Inflammatory macrophage treated with lipopolysaccharide for 1 hour (primary cell): ENCODE measurements at regions not wholly inside any gene's neighbourhood (a gene's known extent, or its start where the extent isn't known, plus 50 kb on each side); places are given as distances from the start of the nearest gene placed in this dataset.
A peak's percentile ranks its signal among the peaks of the same experiment; 100 is the strongest.
"Not testable (repeated sequence)": the region's sequence is repeated elsewhere in the genome, so short reads cannot be mapped to it uniquely, and the experiment has no call there.

Source experiments
- DNase-seq, 2 donors: peaks; one replicate each; pipeline ENCODE4 v3.0.0-alpha.2; 2020 to 2022

DNA sequence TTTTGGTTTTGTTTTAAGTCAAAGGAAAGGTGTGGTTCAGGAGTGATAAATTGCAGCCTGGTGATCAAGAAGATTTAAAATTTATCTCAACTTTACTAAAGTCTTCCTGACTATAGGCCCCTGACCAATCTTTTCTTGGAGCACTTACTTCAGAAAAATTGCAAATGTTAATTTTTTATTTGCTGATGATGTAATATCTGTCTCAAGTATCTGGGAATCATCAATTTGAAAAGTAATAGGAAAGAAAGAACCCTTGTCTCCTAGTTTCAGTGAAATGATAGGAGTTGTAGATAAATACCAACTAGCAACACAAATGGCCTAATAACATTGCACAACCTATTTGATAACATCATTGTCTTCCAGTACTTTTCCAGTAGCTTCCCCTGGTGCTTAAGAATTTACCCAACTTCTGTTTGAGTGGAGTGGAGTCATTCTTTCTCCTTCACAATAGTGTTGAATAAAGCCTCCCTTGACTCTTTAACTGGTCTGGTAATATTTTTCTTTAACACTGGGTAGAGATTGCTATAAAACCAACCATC is 648.3 kb upstream of the ADGRB3 start:
- no peak for DNase-seq

GRCh38 chr6:67976486-67976885 is 658.6 kb upstream of the ADGRB3 start:
- no peak for DNase-seq

- no peak for DNase-seq
Observed at GRCh38 chr6:67974931-67975330, 660.2 kb upstream of the ADGRB3 start.

DNA sequence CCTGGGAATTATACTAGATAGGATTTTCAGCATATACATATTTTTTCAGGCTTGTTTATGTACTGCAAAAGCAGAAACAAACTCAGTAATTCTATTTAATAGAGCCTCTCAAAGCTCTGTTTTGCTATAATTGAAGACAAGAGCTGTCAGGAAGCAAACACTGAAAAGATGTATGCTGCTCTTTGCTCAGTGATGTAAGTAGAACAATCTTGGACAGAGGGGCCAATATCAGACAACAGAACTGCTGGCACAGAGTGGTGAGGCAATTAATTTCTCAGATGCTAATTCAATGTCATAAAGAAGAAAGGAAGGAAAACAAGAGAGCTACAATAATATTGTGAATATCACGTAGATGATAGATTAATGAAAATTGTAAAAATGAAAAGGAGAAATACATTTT is 663.3 kb upstream of the ADGRB3 start:
- DNase-seq: no peak

GRCh38 chr6:67966830-67967229 is 668.3 kb upstream of the ADGRB3 start:
- no peak for DNase-seq

DNA sequence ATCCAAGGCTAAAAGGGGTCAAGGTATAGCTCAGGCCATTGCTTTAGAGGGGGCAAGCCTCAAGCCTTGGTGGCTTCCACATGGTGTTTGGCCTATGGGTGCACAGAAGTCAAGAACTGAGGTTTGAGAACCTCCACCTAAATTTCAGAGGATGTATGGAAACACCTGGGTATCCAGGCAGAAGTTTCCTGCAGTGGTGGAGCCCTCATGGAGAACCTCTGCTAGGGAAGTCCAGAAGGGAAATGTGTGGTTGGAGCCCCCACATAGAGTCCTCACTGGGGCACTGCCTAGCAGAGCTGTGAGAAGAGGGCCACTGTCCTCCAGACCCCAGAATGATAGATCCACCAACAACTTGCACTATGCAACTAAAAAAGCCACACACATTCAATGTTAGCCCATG is 678.7 kb upstream of the ADGRB3 start:
- DNase-seq: no peak

DNA sequence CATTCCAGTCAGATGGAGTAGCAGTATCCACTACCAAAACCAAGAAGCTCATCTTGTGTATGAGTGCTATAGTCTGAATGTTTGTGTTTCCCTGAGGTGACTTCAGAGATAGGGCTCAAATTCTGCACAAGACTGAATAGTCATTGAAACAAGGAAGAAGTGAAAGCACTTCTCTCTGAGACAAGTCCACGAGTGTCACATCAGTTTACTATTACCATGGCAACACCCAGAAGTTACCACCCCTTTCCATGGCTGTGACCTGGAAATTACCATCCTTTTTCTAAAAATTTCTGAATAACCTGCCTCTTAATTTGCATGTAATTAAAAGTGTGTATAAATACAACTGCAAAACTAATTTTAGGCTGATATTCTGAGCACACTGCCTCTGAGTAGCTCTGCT is 682.1 kb upstream of the ADGRB3 start:
- no peak for DNase-seq

DNA sequence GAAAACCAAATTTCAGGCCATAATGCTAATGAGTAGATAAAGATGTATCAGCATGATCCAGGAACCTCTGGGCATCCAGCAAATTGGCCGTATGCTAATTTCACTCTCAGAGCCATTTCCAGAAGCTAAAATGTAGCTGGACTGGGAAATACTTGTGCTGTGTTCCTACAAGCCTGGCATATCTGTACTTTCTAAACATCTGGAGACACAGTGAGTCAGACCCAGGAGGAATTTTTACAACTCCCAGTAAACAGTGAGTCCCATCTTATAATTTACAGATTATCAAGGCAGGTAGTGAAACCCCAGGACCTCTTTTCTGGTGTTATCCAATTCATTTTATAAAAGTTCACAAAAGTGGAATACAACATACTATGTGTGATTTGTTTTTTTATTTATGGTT is 683.0 kb upstream of the ADGRB3 start:
- no peak for DNase-seq

DNA sequence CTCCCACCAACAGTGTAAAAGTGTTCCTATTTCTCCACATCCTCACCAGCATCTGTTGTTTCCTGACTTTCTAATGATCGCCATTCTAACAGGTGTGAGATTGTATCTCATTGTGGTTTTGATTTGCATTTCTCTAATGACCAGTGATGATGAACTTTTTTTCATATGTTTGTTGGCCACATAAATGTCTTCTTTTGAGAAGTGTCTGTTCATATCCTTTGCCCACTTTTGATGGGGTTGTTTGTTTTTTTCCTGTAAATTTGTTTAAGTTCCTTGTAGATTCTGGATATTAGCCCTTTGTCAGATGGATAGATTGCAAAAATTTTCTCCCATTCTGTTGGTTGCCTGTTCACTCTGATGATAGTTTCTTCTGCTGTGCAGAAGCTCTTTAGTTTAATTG is 687.3 kb upstream of the ADGRB3 start:
- DNase-seq: not testable (repeated sequence)

DNA sequence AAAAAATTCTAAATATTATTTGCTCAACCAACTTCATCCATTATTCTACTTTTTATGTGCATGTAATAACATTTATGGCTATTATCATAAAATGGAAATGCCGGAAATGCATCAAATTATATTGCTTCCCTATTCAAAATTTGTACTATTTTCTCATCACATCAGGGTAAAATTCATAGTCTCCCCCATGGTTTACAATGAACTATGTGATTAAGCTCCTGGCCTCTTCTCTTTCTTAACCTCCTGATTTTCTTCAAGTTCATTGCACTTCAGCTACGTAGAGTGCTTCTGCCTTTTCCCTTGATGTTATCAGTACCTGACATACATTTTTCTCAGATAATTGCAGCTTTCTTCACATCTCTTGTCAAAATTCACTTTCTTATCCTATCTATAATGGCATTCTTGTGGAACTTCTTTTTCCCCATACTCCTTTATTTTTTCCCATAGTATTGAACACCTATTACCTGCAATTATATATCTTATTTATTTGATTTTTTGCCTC is 699.1 kb upstream of the ADGRB3 start:
- no peak for DNase-seq

GRCh38 chr6:67933278-67933677 is 701.8 kb upstream of the ADGRB3 start:
- DNase-seq: no peak

DNA sequence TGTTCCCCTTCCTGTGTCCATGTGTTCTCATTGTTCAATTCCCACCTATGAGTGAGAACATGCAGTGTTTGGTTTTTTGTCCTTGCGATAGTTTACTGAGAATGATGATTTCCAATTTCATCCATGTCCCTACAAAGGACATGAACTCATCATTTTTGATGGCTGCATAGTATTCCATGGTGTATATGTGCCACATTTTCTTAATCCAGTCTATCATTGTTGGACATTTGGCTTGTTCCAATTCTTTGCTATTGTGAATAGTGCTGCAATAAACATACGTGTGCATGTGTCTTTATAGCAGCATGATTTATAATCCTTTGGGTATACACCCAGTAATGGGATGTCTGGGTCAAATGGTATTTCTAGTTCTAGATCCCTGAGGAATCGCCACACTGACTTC is 712.5 kb upstream of the ADGRB3 start:
- DNase-seq: not testable (repeated sequence)

DNA sequence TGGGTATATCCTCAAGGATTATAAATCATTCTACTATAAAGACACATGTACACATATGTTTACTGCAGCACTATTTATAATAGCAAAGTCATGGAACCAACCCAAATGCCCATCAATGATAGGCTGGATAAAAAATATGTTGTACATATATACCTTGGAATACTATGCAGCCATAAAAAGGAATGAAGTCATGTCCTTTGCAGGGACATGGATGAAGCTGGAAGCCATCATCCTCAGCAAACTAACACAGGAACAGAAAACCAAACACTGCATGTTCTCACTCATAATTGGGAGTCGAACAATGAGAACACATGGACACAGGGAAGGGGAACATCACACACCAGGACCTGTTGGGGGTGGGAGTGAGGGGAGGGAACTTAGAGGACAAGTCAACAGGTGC is 715.0 kb upstream of the ADGRB3 start:
- not testable (repeated sequence) for DNase-seq

- no peak for DNase-seq
Observed at GRCh38 chr6:67916399-67916798, 718.7 kb upstream of the ADGRB3 start.

- peak in 1 of 2 donors; percentile 2 for DNase-seq
Observed at GRCh38 chr6:67914419-67914818, 720.7 kb upstream of the ADGRB3 start.

GRCh38 chr6:67909354-67909753 is 725.7 kb upstream of the ADGRB3 start:
- DNase-seq: no peak

DNA sequence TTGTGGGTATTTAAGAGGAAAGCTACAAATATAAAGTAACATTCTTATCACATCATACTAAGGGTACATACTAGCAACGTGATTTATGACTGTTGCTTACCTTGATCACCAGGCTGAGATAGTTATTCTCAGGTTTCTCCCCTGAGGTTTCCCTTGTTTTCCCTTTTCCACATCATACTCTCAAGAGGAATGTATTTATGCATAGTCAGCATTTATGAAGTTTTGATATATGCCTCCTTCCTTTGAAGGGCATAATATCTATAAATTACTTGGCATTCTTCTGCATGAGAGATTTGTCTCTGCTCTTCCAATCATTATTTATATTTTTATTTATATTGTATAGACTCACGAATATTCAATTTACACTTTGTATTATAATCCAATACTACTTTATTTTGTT is 726.7 kb upstream of the ADGRB3 start:
- DNase-seq: no peak

- DNase-seq: not testable (repeated sequence)
Observed at GRCh38 chr6:67904735-67905134, 730.3 kb upstream of the ADGRB3 start.

DNA sequence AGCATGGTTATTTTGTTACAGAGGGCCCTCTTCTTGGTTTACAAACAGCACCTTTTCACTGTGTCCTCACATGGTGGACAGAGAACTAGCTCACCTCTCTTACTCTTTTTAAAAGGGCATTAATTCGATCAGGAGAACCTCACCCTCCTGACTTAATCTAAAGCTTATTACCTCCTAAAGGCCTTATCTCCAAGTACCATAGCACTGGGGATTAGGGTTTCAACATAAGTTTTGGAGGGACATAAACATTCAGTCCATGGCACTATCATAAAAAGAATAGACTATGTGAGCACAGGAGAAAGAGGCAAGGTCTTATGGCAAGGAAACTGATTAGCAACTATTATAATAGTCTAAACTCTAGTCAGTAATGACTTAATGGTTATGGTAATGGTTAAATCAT is 736.2 kb upstream of the ADGRB3 start:
- no peak for DNase-seq

GRCh38 chr6:67897998-67898607 is 737.0 kb upstream of the ADGRB3 start:
- peak in 1 of 2 donors; percentile 1 for DNase-seq

DNA sequence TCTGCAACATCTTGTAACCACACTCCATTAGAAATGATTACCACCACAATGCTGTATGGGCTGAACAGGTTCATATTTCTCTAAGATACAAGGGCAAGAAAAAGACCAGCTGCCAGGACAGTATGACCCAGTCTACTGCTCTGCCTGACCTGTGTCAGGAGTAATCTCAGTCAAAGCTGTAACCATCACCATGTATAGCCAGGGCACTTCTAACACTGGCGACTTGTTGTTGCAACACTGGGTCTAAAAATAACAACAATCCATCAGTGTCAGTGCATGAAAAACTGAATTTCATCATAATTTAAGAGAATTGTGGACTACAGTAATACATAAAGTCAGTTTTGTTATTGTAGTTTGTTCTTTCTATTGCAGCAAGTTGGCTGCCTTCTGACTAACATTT is 738.6 kb upstream of the ADGRB3 start:
- no peak for DNase-seq

DNA sequence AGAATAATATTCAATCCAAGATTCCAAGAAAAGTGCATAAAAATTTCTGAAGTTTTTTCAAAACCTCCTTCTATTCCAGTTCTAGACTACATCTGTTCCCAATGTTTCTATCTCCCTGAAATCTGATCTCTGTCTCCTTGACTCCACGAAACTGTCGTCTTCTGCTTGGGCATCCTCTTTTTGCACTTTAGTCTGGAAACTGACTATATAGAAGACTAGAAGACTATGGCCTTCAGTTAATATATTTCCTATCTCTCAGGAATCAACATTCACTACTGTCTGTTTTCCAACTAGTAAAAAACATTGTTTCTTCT is 745.4 kb upstream of the ADGRB3 start:
- no peak for DNase-seq

GRCh38 chr6:67888886-67889681 is 746.0 kb upstream of the ADGRB3 start:
- no peak for DNase-seq

DNA sequence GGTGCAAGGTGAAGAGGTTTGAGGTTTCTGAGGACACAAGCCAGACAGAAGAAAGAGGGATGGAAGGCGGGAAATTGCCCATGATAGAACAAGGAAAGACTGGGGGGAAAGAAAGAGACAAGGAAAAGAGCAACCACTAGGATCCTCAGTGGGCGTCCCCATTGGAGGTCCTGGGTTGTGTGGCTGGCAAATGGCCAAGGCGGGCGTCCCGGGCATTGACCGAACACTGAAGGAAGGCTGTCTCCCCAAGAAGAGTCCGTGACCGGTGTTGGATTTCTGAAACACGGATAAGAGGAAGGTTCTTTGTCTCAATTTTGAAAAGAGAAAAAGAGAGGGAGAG is 746.6 kb upstream of the ADGRB3 start:
- no peak for DNase-seq
